Endothelial cell of umbilical vein (primary cell): ENCODE measurements at regions not wholly inside any gene's neighbourhood (a gene's known extent, or its start where the extent isn't known, plus 50 kb on each side); places are given as distances from the start of the nearest gene placed in this dataset.

Experiments used
- BruUV-seq: library from RNA; stranded (reverse); fragments of 400-500 nt; replicated peaks from 2 replicates; lab custom pipeline; 2021; lab: Mats Ljungman, UMichigan
- CTCF ChIA-PET: fragments of 300-600, 350-600 bp; sonication (Branson Sonifier 250); formaldehyde crosslinking; loops from one replicate; lab custom pipeline; 2021; ENCODE audit warnings: antibody characterized with exemption, inconsistent platforms; lab: Charles Lee
- POLR2A ChIA-PET: fragments of 300-600, 350-600 bp; sonication (Branson Sonifier 250); formaldehyde crosslinking; loops from one replicate; lab custom pipeline; 2021; ENCODE audit warnings: antibody characterized with exemption, inconsistent platforms; lab: Charles Lee
- DNase-seq: peaks from one replicate; pipeline ENCODE4 v3.0.0-alpha.2; 2011; ENCODE audit warnings: low read depth, low spot score
- FAIRE-seq: peaks from 2 replicates; lab custom pipeline; 2011; peaks lifted over from hg19 to GRCh38; lab: Jason Lieb, UNC
- H2AFZ ChIP-seq: 2 replicates; pipeline ENCODE4 v1.6.0; 2012; ENCODE audit warnings: low read depth, low read length, control low read depth, inconsistent platforms
- H3K27ac ChIP-seq: 2 replicates; pipeline ENCODE4 v1.5.1; 2011; ENCODE audit warnings: low read depth, mild to moderate bottlenecking, control low read depth, low read length, moderate library complexity; ENCODE audit not compliant: insufficient read depth
- H3K27me3 ChIP-seq, 2 experiments: 2 replicates each; pipeline versions ENCODE4 v1.6.0 to v1.6.1; 2011; ENCODE audit warnings: low read length in 2 of 2, mixed read lengths in 1 of 2; ENCODE audit not compliant: control insufficient read depth in 2 of 2, insufficient read depth in 2 of 2
- H3K36me3 ChIP-seq, 2 experiments: 2 replicates in 1 of 2; 3 replicates in 1 of 2; pipeline ENCODE4 v1.5.1; 2011; ENCODE audit warnings: low read length in 2 of 2, mild to moderate bottlenecking in 1 of 2, moderate library complexity in 1 of 2; ENCODE audit not compliant: control insufficient read depth in 2 of 2, insufficient read depth in 2 of 2; ENCODE audit errors: extremely low read depth in 1 of 2
- H3K4me1 ChIP-seq: 3 replicates; pipeline ENCODE4 v1.5.1; 2011; ENCODE audit warnings: mild to moderate bottlenecking, low read length; ENCODE audit not compliant: control insufficient read depth, insufficient read depth; ENCODE audit errors: extremely low read depth
- H3K4me2 ChIP-seq: 2 replicates; pipeline ENCODE4 v1.6.1; 2011; ENCODE audit warnings: low read length, control low read depth, mixed read lengths; ENCODE audit not compliant: insufficient read depth
- H3K4me3 ChIP-seq, 3 experiments: fragments of 200-600 bp in 1 of 3; sonication (generic), shearing (Covaris generic) in 1 of 3; replicated peaks in 1 of 3; 2 replicates each; pipeline ENCODE4 v1.5.1; 2011 to 2016; ENCODE audit warnings: control low read depth in 3 of 3, low read length in 3 of 3, mild to moderate bottlenecking in 2 of 3, inconsistent platforms in 1 of 3, low read depth in 1 of 3, moderate library complexity in 1 of 3; ENCODE audit not compliant: insufficient read depth in 1 of 3
- H3K79me2 ChIP-seq: 2 replicates; pipeline ENCODE4 v1.6.0; 2012; ENCODE audit warnings: low read length, inconsistent platforms; ENCODE audit not compliant: control insufficient read depth, insufficient read depth
- H3K9ac ChIP-seq: replicated peaks from 2 replicates; pipeline ENCODE3; 2011; ENCODE audit warnings: low read length, control low read depth; ENCODE audit not compliant: insufficient read depth; ENCODE audit errors: extremely low read depth
- H3K9me1 ChIP-seq: replicated peaks from 3 replicates; pipeline ENCODE4 v1.6.0; 2011; ENCODE audit warnings: mild to moderate bottlenecking, low read length; ENCODE audit not compliant: control insufficient read depth, insufficient read depth; ENCODE audit errors: extremely low read depth
- H3K9me3 ChIP-seq: replicated peaks from 2 replicates; pipeline ENCODE4 v1.5.1; 2012; ENCODE audit warnings: low read length, inconsistent platforms; ENCODE audit not compliant: control insufficient read depth, insufficient read depth
- H4K20me1 ChIP-seq: replicated peaks from 2 replicates; pipeline ENCODE3; 2011; ENCODE audit warnings: mild to moderate bottlenecking, low read length; ENCODE audit not compliant: control insufficient read depth, insufficient read depth; ENCODE audit errors: extremely low read depth
- CTCF ChIP-seq, 2 donors: IDR thresholded peaks; 1 replicate in 1 of 2; 2 replicates in 1 of 2; pipeline ENCODE4 v1.5.1; 2011; ENCODE audit warnings: low read length in 2 of 2, mild to moderate bottlenecking in 2 of 2, moderate library complexity in 2 of 2, control low read depth in 1 of 2, inconsistent platforms in 1 of 2, low read depth in 1 of 2; ENCODE audit not compliant: insufficient read depth in 1 of 2; ENCODE audit errors: extremely low read depth in 1 of 2
- EZH2 ChIP-seq: IDR thresholded peaks from 2 replicates; pipeline ENCODE4 v1.6.1; 2012; ENCODE audit warnings: borderline replicate concordance, low read depth, mild to moderate bottlenecking, moderate library complexity, low read length, inconsistent platforms; ENCODE audit not compliant: severe bottlenecking
- FOS ChIP-seq: IDR thresholded peaks from 2 replicates; pipeline ENCODE4 v1.6.1; 2011; ENCODE audit warnings: mild to moderate bottlenecking, low read length, moderate library complexity, borderline replicate concordance; ENCODE audit not compliant: insufficient read depth
- GATA2 ChIP-seq: IDR thresholded peaks from 2 replicates; pipeline ENCODE4 v1.7.0; 2011; ENCODE audit warnings: low read depth, mild to moderate bottlenecking, moderate library complexity, mixed read lengths, low read length; ENCODE audit not compliant: insufficient read length, insufficient read depth
- JUN ChIP-seq: IDR thresholded peaks from 2 replicates; pipeline ENCODE4 v1.6.1; 2011; ENCODE audit warnings: borderline replicate concordance, low read depth; ENCODE audit not compliant: insufficient read length, insufficient read depth
- MYC ChIP-seq: IDR thresholded peaks from one replicate; pipeline ENCODE4 v1.6.1; 2011; ENCODE audit warnings: mild to moderate bottlenecking, low read depth, low read length
- POLR2A ChIP-seq: IDR thresholded peaks from 2 replicates; pipeline ENCODE4 v1.6.1; 2012; ENCODE audit warnings: low read depth, mild to moderate bottlenecking, control low read depth, low read length
- POLR2AphosphoS5 ChIP-seq: IDR thresholded peaks from 2 replicates; pipeline ENCODE4 v1.6.1; 2012; ENCODE audit warnings: low read depth, mild to moderate bottlenecking, control low read depth, low read length, moderate library complexity; ENCODE audit not compliant: insufficient read depth
- dilution Hi-C: fragments of 300-500 bp; cut with MboI; formaldehyde crosslinking; loops from one replicate; pipeline ENCODE4 v1.15.0; 2019; ENCODE audit warnings: low sequenced_read_pairs; ENCODE audit not compliant: extremely low pct_ligation_motif_present
- intact Hi-C: fragments of 100-400 bp; cut with micrococcal nuclease; formaldehyde crosslinking; loops from one replicate; pipeline ENCODE4 v1.10.0; 2022
- TF ChIP-seq, protein P1 (sequence below): IDR thresholded peaks from 2 replicates; pipeline ENCODE4 v1.6.1; 2011; ENCODE audit not compliant: insufficient read depth, insufficient read length

DNA sequence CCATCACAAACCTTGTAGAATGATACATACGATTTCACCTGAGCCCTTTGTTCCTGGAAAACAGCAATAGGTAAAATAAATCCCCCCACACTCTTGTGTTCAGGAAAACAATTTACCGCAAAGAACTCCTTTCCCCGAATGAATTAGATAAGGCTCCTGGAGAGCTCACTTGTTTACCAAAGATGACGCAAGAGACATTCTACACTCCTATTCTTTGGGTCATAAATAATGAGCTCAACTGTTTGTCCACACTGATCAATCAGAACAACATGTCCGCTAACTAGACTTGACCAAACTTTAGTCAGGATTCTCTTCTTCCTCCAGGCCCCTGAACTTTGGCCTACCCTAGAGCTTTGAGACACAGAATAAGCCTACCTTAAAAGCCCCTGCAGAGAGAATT is 271.9 kb upstream of the OPRM1 start:
- intact Hi-C loops, result no loop called here
- ChIA-PET CTCF (no interaction called here), POLR2A (no interaction called here)
- dilution Hi-C loops, result no loop called here
- H3K4me2 ChIP-seq, result no peak overlapping the region
- H3K9ac ChIP-seq, result no peak overlapping the region
- H3K9me1 ChIP-seq, result no peaks in the 10 kb centered on the region
- H3K4me1 ChIP-seq, result no peaks in the 10 kb centered on the region
- no TSS peak for BruUV-seq
- peaks cover 2% of the 10 kb centered on the region for H3K9me3 ChIP-seq
- no peaks in the 10 kb centered on the region for H3K36me3 ChIP-seq
- FAIRE-seq, result no peak
- H3K79me2 ChIP-seq, result no peaks in the 10 kb centered on the region
- no peak overlapping the region for H2AFZ ChIP-seq
- no peaks in the 10 kb centered on the region for H3K27me3 ChIP-seq
- H3K4me3 ChIP-seq, result no peak overlapping the region
- H4K20me1 ChIP-seq, result no peaks in the 10 kb centered on the region
- TF ChIP-seq, protein P1, sequence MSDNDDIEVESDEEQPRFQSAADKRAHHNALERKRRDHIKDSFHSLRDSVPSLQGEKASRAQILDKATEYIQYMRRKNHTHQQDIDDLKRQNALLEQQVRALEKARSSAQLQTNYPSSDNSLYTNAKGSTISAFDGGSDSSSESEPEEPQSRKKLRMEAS, result no peak
- TF ChIP-seq MYC (no peak), POLR2AphosphoS5 (no peak), FOS (no peak), CTCF (IDR thresholded peaks at IDR 0.05; ENCODE audit: extremely low read depth in 1 of 2, insufficient read depth in 1 of 2, low read depth in 1 of 2, low read length in 2 of 2) (no peak), JUN (no peak), POLR2A (no peak), EZH2 (no peak), GATA2 (no peak)
- no peak overlapping the region for H3K27ac ChIP-seq
- no peak for DNase-seq
